HG03159 (cell line): ENCODE measurements at regions not wholly inside any gene's neighbourhood (a gene's known extent, or its start where the extent isn't known, plus 50 kb on each side); places are given as distances from the start of the nearest gene placed in this dataset.

ENCODE experiments used
- ATAC-seq: cut with Tn5 transposase; IDR thresholded peaks from one replicate; pipeline ENCODE4 v1.9.1; 2021; ENCODE audit warnings: mild to moderate bottlenecking, moderate library complexity; ENCODE audit not compliant: unreplicated experiment

GRCh38 chr1:4397196-4397595 lies 257.2 kb upstream of the AJAP1 start:
- no peak for ATAC-seq

DNA sequence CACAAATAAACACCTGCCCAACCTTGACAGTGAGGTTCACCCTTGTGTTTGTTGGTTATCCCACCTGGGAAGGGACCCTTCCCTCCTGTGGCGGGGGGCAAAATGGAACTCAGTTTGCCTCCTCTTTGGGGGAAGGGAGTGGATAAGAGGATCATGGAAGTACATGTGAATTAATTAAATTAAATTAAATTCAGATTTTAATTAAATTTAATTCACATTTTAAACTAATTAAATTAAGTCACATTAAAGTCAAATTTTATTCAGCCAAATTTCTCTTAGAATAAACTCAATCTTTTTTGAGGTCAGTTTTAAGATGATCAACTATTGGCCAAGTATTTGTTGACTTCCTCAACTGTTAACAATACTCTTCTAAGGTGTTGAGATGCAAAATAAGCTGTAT lies 252.4 kb upstream of the AJAP1 start:
- no peak for ATAC-seq

GRCh38 chr1:4404854-4405590 lies 249.4 kb upstream of the AJAP1 start:
- no peak for ATAC-seq

DNA sequence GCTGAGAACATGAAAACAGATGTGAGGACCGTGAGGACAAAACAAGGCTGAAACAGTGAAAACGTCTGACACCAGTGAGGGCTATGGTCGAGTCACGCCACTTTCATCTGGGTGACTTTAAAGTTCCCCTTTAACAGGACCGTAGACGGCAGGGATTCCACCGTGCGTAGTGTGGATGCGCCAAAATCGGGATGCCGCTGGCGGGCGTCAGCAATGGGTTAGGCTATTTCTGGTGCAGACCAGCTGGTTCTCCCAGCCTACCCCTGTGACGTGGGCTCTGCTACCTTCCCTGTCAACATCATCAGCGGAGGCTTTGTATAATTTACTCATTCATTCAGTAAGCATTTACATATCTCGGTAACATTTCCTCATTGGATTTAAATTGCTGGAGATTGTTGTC lies 246.6 kb upstream of the AJAP1 start:
- no peak for ATAC-seq

DNA sequence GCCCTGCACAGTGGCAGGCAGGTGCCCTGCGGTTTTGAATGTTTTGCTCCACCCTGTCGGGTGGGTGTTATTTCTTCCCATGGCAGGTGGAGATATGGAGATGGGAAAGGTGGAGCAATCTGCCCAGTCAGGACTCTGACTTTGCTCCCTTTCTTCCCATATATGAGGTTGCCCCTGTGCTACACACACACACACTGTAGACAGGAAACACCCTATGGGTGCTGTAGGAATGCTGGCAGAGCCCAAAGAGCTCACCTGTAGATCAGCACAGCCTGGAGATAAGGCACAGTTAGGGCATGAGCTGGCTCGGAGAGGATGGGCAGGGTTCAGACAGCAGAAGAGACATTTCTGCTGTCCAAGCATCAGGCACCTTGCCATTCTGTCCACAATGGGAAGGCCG lies 246.0 kb upstream of the AJAP1 start:
- no peak for ATAC-seq

GRCh38 chr1:4411862-4412261 lies 242.5 kb upstream of the AJAP1 start:
- no peak for ATAC-seq

DNA sequence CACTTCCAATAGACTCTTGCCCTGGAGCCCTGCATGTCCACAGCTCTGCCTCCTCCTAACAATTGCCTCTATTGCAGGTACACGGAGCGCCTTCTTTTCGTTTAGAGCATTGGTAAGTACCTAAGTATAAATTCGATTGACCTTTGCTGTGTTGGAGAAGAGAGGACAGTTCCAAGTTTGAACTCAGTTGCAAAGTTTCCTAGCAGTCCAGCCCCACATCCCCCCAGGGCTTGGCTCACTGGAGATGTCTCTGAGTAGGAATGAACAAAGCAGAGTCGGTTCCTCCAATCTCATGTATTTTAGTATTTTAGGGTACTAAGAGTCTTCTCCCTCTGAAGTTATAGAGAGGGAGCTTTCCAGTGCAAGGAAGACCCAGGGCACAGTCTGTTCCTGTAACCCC lies 238.9 kb upstream of the AJAP1 start:
- no peak for ATAC-seq

DNA sequence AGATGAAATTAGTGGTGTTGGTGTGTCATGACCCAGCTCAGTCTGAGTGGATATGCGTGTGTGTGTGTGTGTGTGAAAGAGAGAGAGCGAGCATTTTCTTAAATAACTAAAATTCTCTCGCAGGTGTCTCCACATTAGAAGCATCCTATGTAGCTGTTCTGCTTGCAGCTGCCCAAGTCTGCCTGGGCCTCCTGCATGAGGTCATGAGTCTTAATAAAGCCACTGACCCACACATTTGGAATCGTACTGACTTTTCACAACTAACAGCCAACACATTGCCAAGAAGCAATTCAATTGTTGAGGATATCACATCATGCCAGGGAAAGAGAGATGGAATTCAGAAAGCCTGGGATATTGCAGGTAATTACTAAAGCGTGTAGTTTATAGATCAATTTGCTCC lies 238.2 kb upstream of the AJAP1 start:
- no peak for ATAC-seq

GRCh38 chr1:4418021-4418420 lies 236.4 kb upstream of the AJAP1 start:
- ATAC-seq, result no peak

GRCh38 chr1:4421986-4422385 lies 232.4 kb upstream of the AJAP1 start:
- ATAC-seq, result no peak

DNA sequence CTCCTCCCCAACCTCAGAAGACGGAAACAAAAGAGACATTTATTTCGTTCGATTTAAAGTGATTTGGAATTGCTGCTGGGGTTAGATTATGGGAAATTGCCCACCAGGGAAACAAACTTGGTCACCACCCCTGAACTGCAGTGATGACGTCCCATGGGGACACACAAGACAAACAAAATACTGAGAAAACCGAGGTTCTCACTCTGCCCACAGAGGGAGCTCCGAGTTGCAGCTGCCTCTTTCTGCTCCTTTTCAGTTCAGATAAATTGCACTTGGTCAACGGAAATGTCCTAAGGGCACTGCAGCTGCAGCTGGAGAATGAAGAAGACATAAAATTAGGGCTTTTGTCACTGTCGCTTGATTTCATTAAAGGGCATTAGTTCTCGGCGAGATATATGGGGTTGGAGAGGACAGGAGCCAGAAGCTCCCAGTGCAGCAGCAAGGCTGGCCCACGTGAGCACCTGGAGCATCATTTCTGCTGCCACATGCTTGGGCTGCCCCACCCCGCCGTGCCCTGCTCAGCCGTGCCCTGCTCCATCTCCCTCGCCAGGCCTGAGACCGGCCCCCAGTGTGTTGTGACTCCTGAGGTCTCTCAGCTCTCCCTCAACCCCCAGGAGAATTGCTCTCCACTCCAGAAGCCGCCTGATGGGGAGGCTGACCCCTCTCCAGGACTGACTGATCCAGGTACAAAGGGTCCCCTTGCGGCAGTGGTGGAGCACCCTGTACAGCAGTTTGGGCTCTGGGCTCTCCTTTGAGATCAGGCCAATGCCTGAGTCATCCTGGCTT lies 231.7 kb upstream of the AJAP1 start:
- ATAC-seq, result no peak

GRCh38 chr1:4424254-4424653 lies 230.2 kb upstream of the AJAP1 start:
- ATAC-seq, result no peak

DNA sequence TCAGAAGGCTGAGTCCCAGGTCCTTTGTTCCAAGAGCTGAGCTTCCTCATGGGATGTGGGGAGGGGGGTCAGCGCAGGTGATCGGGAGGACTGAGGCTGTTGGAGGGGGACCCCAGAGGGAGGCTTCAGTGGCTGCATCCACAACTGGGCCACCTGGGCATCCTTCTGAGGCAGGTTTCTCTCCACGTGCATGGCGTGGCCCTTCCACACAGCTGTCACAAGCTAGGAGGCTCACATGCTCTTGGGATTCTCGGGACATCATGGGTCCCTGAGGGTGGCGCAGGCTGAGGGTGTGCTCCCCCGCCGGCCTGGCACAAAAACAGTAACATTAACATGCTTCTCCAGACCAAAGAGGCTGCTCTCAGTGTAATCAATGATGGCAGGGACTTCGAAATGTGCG lies 229.6 kb upstream of the AJAP1 start:
- ATAC-seq, result no peak

GRCh38 chr1:4425892-4426291 lies 228.5 kb upstream of the AJAP1 start:
- ATAC-seq, result no peak

GRCh38 chr1:4428711-4429110 lies 225.7 kb upstream of the AJAP1 start:
- ATAC-seq, result no peak

GRCh38 chr1:4430406-4431365 lies 223.7 kb upstream of the AJAP1 start:
- no peak for ATAC-seq

DNA sequence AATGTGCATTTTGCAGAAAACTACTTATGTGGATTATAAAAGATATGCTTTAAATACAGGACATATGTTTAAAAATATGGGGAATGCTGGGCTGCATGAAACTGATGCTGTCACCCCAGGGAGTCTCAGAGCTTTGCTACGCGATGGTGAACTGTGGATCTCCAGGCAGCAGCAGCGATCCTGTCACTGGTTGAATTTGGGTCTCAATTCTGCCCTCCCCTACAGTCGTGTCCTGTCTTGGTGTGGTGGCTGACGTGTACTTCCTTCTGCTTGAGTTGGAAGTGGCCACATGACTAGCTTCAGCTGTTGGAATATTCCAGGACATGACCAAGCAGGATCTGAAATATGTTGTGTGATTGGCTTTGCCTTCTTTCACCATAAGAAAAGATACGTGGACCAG lies 222.9 kb upstream of the AJAP1 start:
- ATAC-seq, result no peak

GRCh38 chr1:4433075-4433474 lies 221.3 kb upstream of the AJAP1 start:
- ATAC-seq, result no peak

- ATAC-seq, result no peak
Measured at GRCh38 chr1:4444086-4444485, 210.3 kb upstream of the AJAP1 start.

DNA sequence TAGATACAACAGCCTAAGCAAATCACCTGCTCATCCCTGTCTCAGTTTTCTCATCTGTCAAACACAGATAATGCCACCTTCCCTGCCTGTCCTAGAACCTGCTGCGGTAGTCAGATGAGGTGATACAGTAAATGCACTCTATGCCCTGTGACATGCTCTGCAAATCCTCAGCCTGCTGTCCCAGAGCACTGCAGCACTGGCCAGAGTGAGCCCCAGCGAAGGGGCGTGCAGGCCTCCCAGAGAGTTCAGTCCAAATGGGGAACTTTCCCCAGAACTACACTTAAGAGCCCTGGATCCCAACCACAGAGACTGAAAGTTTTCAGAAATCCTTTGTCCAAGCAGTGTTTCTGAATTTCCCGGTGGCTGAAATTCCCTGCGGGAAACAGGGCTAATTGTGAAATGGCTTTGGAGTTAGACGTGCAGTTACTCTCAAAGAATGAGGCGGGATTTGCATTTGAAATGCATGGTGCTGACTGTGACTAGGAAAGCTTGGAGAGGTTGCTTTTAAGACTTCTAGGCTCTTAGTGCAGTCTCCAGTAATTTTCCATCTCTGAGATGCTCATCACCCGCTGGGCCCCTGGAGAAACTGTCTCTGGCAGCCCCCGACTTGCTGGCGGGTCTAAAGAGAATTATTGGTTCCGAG lies 206.5 kb upstream of the AJAP1 start:
- ATAC-seq, result no peak

- no peak for ATAC-seq
Measured at GRCh38 chr1:4449972-4450371, 204.4 kb upstream of the AJAP1 start.
